ENCODE measurements at regions not wholly inside any gene's neighbourhood (a gene's known extent, or its start where the extent isn't known, plus 50 kb on each side); places are given as distances from the start of the nearest gene placed in this dataset.

- no peak for TF ChIP-seq REST (IDR thresholded peaks at IDR 0.05; ENCODE audit: low read depth)
- no peak for TF ChIP-seq NFIC (IDR thresholded peaks at IDR 0.05)
- TF ChIP-seq EP300 (IDR thresholded peaks at IDR 0.05; ENCODE audit: borderline replicate concordance), result no peak
Measured at GRCh38 chr11:105219670-105220069, 80.1 kb upstream of the CARD18 start.
